HuH-7.5 (cell line): ENCODE measurements at regions not wholly inside any gene's neighbourhood (a gene's known extent, or its start where the extent isn't known, plus 50 kb on each side); places are given as distances from the start of the nearest gene placed in this dataset.

ENCODE experiments used
- DNase-seq: peaks from one replicate; pipeline ENCODE4 v3.0.0; 2011; ENCODE audit warnings: low spot score

GRCh38 chr5:175242207-175242606, 201.8 kb downstream of the DRD1 start:
- DNase-seq = no peak

- DNase-seq = no peak
Measured at GRCh38 chr5:175238326-175238725, 205.7 kb downstream of the DRD1 start.

GRCh38 chr5:175236176-175236575, 207.8 kb downstream of the DRD1 start:
- DNase-seq = no peak

- DNase-seq = no peak
Measured at GRCh38 chr5:175235251-175235960, 208.6 kb downstream of the DRD1 start.

GRCh38 chr5:175230299-175230698, 213.7 kb downstream of the DRD1 start:
- no peak for DNase-seq

GRCh38 chr5:175226506-175226905, 217.5 kb downstream of the DRD1 start:
- no peak for DNase-seq

- no peak for DNase-seq
Measured at GRCh38 chr5:175223291-175223690, 220.7 kb downstream of the DRD1 start.

GRCh38 chr5:175222621-175223020, 221.4 kb downstream of the DRD1 start:
- DNase-seq = no peak

GRCh38 chr5:175220549-175220948, 223.4 kb downstream of the DRD1 start:
- no peak for DNase-seq

- no peak for DNase-seq
Measured at GRCh38 chr5:175219366-175219765, 224.6 kb downstream of the DRD1 start.

- no peak for DNase-seq
Measured at GRCh38 chr5:175216991-175217390, 227.0 kb downstream of the DRD1 start.

- no peak for DNase-seq
Measured at GRCh38 chr5:175215906-175216305, 228.1 kb downstream of the DRD1 start.

- no peak for DNase-seq
Measured at GRCh38 chr5:175214152-175214551, 229.8 kb downstream of the DRD1 start.

GRCh38 chr5:175211956-175212756, 231.8 kb downstream of the DRD1 start:
- no peak for DNase-seq

- DNase-seq = no peak
Measured at GRCh38 chr5:175207321-175208040, 236.5 kb downstream of the DRD1 start.

GRCh38 chr5:175206669-175207068, 237.3 kb downstream of the DRD1 start:
- DNase-seq = no peak

GRCh38 chr5:175202463-175203068, 241.4 kb downstream of the DRD1 start:
- DNase-seq = no peak

GRCh38 chr5:175201393-175201792, 242.6 kb downstream of the DRD1 start:
- DNase-seq = no peak

- no peak for DNase-seq
Measured at GRCh38 chr5:175195698-175196656, 248.0 kb downstream of the DRD1 start.

GRCh38 chr5:175181331-175181730, 262.7 kb downstream of the DRD1 start:
- no peak for DNase-seq

GRCh38 chr5:175170899-175171298, 273.1 kb downstream of the DRD1 start:
- no peak for DNase-seq
